AG20443 (cell line): ENCODE measurements at regions not wholly inside any gene's neighbourhood (a gene's known extent, or its start where the extent isn't known, plus 50 kb on each side); places are given as distances from the start of the nearest gene placed in this dataset.

ENCODE experiments used
- DNase-seq: peaks from one replicate; pipeline ENCODE4 v3.0.0; 2012; ENCODE audit warnings: low spot score, mixed read lengths

DNA sequence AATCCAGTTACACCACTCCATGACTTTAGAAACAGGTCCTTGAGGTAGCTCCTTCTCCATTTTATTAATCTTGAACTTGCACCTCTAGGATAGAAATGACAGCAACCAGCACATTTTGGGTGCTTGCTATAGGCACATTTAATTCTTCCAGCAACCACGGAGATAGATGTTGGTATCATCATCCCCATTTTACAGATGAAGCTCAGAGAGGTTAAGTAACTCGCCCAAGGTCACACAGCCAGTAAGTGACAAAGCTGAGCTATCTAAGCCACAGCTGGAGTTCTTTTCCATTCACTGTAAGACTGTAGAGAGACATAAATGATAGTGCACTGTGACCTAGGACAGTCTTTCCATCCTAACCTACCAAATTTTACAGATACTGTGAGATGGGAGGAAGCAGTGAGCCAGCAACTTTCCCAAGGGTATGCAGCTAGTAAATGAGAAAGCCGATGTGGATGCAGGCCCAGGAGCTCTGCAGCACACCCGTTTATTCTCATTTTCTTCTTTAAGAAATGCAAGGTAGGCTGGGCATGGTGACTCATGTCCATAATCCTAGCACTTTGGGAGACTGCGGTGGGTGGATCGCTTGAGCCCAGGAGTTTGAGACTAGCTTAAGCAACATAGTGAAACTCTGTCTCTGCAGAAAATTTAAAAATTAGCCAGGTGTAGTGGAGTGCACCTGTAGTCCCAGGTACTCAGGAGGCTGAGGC lies 103.2 kb downstream of the TBX5 start:
- DNase-seq, result no peak

DNA sequence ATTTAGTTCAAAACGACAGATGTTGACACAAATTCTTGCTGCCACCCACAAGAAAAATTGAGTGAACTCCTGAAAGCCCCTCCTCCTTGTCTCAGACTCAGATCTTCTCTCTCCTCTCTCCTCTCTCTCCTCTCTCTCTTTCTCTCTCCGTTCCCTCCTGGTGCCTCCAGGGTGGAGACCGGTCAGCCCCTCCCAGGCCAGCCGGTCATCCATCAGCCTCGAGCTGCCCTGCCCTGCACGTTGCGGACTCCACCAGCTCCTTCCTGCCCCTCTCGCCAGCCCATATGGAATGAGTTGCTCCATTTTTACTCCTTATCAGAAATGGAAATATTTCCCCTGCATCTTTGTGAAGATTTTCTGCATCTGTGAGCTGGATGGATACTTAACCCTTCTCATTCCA lies 103.8 kb downstream of the TBX5 start:
- no peak for DNase-seq

DNA sequence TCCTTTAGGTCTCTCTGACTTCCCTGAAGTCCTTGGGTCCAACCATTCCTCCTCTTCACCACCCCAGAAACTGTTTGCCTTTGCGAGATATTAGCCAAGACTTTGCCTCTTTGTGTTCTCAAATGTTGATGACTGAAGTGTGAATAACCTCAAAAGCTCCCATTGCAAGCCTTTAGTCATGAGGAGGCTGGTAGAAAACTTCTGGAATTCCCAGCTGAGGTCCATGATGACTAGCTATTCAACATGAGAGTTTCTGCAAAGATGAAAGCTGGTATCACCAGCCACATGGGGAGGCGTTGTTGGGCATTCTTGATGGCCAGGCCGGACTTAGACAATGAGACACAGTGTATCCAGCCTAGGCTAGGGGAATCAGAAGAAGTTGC lies 111.7 kb downstream of the TBX5 start:
- peak; percentile 68 for DNase-seq

DNA sequence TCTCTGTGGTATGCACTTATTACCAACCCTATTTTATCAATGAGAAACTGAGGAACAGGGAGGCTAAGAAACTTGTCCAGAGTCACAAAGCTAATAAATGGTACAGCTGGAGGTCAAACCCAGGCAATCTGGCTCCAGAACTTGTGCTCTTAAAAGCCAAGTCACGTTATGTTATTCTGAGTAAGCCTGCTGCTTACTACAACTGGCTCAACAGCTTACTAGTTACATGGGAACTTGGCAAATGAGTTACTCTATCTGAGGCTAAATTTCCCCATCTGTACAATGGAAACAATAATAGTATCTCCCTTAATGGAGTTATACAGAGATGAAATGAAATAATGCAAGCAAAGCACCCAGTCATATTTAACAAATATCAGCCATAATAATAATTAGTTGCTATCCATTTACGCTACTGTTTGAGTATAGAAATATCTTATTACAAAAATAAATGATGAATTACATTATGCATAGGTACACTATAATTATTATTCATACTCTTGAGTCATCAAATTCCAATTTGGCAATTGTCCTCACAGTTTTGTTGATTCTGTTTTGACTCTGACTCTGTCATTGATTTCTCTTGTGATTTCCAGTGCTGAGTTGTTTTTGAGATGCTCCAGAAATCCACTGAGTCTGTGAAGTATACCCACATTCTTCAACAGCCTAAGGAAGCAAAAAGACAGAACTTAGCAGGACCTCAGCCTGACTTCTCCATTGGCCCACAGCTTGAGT lies 112.2 kb downstream of the TBX5 start:
- DNase-seq, result no peak

DNA sequence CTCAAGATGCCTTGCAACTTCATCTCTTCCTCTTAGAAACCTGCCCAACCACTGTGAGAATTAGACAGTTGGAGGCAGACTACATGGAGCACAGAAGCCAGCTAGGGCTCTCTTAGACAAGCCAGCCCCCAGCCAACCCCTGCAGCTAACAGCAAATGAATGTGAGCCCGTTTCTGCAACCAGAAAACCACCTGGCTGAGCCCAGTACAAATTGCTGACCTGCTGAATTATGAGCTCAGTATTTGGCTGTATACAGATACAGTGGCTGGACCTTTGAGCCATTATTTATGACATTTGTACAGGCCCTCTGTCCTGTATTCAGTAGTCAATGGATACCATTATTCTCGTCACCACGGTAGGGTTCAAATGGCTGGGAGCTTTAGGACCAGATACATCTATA lies 112.9 kb downstream of the TBX5 start:
- DNase-seq, result no peak

DNA sequence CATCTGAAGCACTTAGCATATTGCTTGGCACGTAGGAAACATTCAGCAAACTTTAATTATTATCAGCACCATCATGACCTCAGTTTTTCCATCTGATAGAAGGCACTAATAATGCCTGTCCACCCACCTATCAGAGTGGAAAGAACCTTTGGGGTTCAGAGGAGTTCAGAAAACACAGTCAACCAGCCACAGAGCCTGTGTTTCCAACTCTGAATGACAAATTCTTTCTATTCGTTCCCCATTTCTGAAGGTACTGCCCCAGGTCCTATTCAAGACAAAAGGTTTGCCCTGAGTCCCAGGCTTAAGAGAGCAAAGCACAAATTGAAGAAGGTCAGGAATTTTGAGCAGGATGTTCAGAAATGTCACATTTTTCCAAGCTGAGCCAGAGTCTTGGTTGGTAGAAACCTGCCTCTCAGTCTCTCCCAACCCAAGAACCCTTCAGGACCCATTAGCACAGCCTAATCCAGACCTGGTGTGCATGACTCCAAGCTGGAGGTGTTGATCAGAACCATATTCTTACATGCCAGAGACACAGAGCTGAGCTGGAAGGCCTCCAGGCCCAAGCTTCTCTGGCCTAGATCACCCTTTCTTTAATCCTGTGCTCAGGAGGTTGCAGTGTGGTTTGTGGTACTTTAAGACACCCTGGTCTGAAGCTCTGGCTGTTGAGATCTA lies 114.4 kb downstream of the TBX5 start:
- DNase-seq, result peak; percentile 54

GRCh38 chr12:114287821-114288525 lies 118.0 kb downstream of the TBX5 start:
- DNase-seq, result peak; percentile 41

DNA sequence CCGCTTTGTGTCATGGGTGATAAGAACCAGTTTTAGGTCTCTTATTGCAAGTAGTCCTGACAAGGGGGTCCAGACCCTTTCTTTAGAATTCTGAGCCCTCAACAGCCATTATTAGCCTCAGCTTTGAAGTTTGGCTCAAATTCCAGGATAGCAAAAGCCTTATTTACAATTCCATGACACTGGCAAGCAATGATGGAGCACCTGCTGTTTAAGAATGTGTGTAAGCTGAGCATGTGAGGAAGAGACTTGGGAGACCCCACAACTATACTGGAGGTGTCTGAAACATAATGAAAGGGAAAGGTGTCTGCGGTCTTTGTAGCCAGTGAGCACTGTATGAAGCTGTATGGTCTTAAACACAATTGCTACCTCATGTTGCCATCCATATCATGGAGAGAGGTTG lies 119.8 kb downstream of the TBX5 start:
- DNase-seq, result no peak

DNA sequence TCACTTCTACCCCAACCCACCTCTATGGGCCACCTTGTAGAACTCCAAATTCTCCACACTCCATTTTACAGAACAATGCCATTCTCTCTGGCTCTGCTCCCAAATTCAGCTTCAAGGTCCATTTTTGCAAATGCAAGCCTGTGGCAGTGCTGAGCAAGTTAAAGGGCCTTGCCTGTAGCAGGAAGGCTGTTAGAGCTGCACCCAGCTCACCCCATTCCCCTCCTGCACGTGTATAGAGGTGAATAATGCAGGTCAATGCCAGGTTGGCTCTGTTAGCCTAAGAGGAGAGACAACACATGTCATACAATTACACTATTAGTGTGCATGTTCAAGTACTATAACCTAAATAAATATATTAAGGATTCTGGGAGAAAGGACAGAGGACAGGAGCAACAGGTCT lies 120.4 kb downstream of the TBX5 start:
- no peak for DNase-seq

DNA sequence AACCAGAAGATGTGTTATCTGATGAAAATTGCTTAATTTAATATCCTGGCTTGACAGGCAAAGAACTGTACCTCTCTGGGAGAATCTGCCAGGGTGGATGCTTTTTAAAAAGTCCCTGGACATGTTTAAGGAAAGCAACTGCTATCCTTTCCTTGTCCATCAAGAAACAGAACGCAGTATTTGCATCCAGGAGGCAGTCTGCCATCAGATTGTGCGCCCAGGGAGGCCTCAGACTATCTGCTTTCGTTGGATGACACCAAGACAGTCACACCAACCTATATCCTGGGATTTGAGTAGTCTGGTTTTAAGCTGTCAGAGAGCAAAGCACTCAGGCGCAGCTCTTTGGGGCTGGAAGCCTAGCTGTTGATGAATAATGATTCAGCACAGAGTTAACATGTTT lies 121.9 kb downstream of the TBX5 start:
- DNase-seq, result no peak

- peak; percentile 44 for DNase-seq
These were observed 129.8 kb downstream of the TBX5 start for GRCh38 chr12:114275932-114276785.

DNA sequence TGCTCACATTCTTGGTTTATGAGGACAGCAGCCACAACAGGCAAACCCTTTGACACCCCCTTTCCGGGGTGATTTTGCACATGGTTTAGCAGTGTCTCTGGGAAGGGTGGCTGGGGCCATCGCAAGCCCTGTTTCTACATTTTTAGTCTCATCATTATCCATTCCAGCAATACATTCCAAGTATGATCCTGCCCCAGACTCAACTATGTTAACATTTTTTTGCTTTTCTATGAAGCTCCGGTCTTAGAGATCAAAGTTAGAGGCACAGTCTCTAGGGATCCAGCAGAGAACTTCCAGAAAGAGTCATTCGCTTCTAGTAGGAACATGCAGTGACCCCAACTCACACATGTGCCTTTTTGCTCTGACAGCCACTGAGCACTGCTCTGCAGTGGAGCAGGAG lies 130.9 kb downstream of the TBX5 start:
- no peak for DNase-seq

GRCh38 chr12:114274131-114274530 lies 131.8 kb downstream of the TBX5 start:
- no peak for DNase-seq

- no peak for DNase-seq
These were observed 133.3 kb downstream of the TBX5 start for GRCh38 chr12:114272605-114273004.

- no peak for DNase-seq
These were observed 133.9 kb downstream of the TBX5 start for GRCh38 chr12:114272071-114272470.

GRCh38 chr12:114269153-114269552 lies 136.8 kb downstream of the TBX5 start:
- DNase-seq, result no peak

DNA sequence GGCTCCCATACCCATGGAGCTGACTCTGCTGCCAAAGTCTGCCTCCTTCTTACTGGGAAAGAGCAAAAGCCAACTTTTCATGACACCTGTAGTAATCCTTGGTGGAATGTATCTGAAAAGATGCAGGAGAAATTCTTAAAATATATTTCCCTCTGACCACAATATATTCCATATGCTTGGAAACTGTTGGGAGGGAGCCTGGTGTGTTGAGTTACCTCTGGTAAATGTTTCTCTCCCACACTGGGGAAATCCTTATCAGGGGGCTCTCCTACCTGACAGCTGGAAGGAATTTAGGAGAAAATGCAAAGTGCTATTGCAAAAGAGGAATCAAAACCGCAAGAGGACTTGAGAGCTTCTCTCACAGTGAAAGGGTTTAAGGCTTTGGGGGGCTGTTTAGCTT lies 139.4 kb downstream of the TBX5 start:
- DNase-seq, result no peak

DNA sequence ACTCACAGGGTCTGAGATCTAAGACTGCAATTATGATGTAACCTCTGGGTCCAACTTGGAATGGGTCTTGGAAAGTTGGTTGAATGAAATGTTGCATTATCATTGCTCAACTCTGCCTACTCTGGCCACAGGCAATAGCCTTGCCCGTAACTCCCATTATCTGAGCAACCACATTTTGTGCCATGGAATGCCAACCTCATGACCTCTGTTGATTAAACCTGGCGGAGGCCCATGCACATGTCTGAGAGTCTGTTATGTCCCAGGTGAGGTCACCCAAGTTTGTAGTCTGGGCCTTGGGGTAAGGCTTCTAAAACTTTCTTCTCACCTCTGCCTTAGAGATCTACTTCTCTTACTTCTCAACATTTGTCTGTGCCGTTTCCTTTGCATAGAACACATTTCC lies 140.9 kb downstream of the TBX5 start:
- no peak for DNase-seq

GRCh38 chr12:114263056-114263805 lies 142.7 kb downstream of the TBX5 start:
- DNase-seq, result peak; percentile 45

GRCh38 chr12:114257687-114258086 lies 148.3 kb downstream of the TBX5 start:
- no peak for DNase-seq

DNA sequence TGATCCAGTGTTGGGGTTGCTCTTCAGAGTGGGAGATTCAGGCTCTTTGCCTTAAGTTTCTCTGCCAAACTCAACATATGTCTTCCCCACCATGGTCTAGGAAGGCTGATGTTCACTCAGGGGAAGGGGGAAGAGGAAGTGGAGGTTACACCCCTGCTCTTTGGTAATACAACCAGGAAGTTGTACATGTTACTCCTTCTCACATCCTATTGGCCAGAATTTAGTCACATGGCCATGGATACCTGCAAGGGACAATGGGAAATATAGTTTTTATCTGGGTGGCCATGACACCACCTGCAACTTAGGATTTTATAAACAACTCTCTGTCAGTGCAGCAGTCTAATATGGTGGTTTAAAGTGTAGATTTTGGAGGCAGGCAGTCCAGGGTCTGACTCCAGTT lies 150.9 kb downstream of the TBX5 start:
- DNase-seq, result no peak
